ENCODE measurements at regions not wholly inside any gene's neighbourhood (a gene's known extent, or its start where the extent isn't known, plus 50 kb on each side); places are given as distances from the start of the nearest gene placed in this dataset.

GRCh38 chr9:109948453-109948852 lies 168.5 kb downstream of the PALM2AKAP2 start:
- H3K4me3 ChIP-seq: no peak overlapping the region
- H3K36me3 ChIP-seq: no peaks in the 10 kb centered on the region
- TF ChIP-seq EP300 (IDR thresholded peaks at IDR 0.05): no peak
- no peak for TF ChIP-seq CTCF (IDR thresholded peaks at IDR 0.05)
- TF ChIP-seq POLR2A (IDR thresholded peaks at IDR 0.05): no peak
- TF ChIP-seq POLR2AphosphoS5 (IDR thresholded peaks at IDR 0.05): no peak
- 76 to 88% methylated on average over 1 of the region's 1 CpG for WGBS, 2 donors
- no peaks in the 10 kb centered on the region for H3K4me1 ChIP-seq
- no peak for DNase-seq
- no peaks in the 10 kb centered on the region for H3K27me3 ChIP-seq
- intact Hi-C loops (cut with DNase I): no loop called here
- no peak overlapping the region for H3K27ac ChIP-seq
- H3K9me3 ChIP-seq: no peaks in the 10 kb centered on the region

- Histone ChIP-seq H3K4me1 (no peaks in the 10 kb centered on the region), H3K27ac (no peak overlapping the region), H3K36me3 (no peaks in the 10 kb centered on the region), H3K4me3 (no peak overlapping the region), H3K27me3 (no peaks in the 10 kb centered on the region), H3K9me3 (peaks cover 0 to 3% (median 0%) of the 10 kb centered on the region in 4 donors)
- no peak for TF ChIP-seq EP300 (IDR thresholded peaks at IDR 0.05)
- TF ChIP-seq CTCF (IDR thresholded peaks at IDR 0.05): no peak
- TF ChIP-seq POLR2A (IDR thresholded peaks at IDR 0.05): no peak
- no peak for TF ChIP-seq POLR2AphosphoS5 (IDR thresholded peaks at IDR 0.05)
- intact Hi-C loops (cut with DNase I): no loop called here
- 68 to 69% methylated on average over 7 of the region's 7 CpGs for WGBS, 2 donors
- no peak for DNase-seq
Measured at GRCh38 chr9:109950710-109951443, 170.9 kb downstream of the PALM2AKAP2 start.

GRCh38 chr9:109953300-109953699 lies 173.3 kb downstream of the PALM2AKAP2 start:
- no peaks in the 10 kb centered on the region for H3K36me3 ChIP-seq
- no peak overlapping the region for H3K4me3 ChIP-seq
- H3K4me1 ChIP-seq: peaks cover 0 to 13% (median 4%) of the 10 kb centered on the region in 4 donors
- peaks cover 0 to 3% (median 0%) of the 10 kb centered on the region in 4 donors for H3K9me3 ChIP-seq
- no peak overlapping the region for H3K27ac ChIP-seq
- no peaks in the 10 kb centered on the region for H3K27me3 ChIP-seq
- no peak for DNase-seq
- TF ChIP-seq POLR2AphosphoS5 (IDR thresholded peaks at IDR 0.05): no peak
- no peak for TF ChIP-seq POLR2A (IDR thresholded peaks at IDR 0.05)
- no peak for TF ChIP-seq EP300 (IDR thresholded peaks at IDR 0.05)
- TF ChIP-seq CTCF (IDR thresholded peaks at IDR 0.05): no peak
- intact Hi-C loops (cut with DNase I): no loop called here
- 80 to 87% methylated on average over 5 of the region's 5 CpGs for WGBS, 2 donors

- Histone ChIP-seq H3K9me3 (peaks cover 0 to 3% (median 0%) of the 10 kb centered on the region in 4 donors), H3K27me3 (no peaks in the 10 kb centered on the region), H3K4me3 (no peak overlapping the region), H3K4me1 (peaks cover 0 to 13% (median 4%) of the 10 kb centered on the region in 4 donors), H3K36me3 (no peaks in the 10 kb centered on the region), H3K27ac (no peak overlapping the region)
- WGBS, 2 donors: 93 to 95% methylated on average over 3 of the region's 3 CpGs
- TF ChIP-seq CTCF (IDR thresholded peaks at IDR 0.05): no peak
- no peak for TF ChIP-seq POLR2A (IDR thresholded peaks at IDR 0.05)
- TF ChIP-seq POLR2AphosphoS5 (IDR thresholded peaks at IDR 0.05): no peak
- no peak for TF ChIP-seq EP300 (IDR thresholded peaks at IDR 0.05)
- intact Hi-C loops (cut with DNase I): no loop called here
- no peak for DNase-seq
Measured at GRCh38 chr9:109953813-109954497, 174.0 kb downstream of the PALM2AKAP2 start.
